ENCODE measurements at regions not wholly inside any gene's neighbourhood (a gene's known extent, or its start where the extent isn't known, plus 50 kb on each side); places are given as distances from the start of the nearest gene placed in this dataset.

DNA sequence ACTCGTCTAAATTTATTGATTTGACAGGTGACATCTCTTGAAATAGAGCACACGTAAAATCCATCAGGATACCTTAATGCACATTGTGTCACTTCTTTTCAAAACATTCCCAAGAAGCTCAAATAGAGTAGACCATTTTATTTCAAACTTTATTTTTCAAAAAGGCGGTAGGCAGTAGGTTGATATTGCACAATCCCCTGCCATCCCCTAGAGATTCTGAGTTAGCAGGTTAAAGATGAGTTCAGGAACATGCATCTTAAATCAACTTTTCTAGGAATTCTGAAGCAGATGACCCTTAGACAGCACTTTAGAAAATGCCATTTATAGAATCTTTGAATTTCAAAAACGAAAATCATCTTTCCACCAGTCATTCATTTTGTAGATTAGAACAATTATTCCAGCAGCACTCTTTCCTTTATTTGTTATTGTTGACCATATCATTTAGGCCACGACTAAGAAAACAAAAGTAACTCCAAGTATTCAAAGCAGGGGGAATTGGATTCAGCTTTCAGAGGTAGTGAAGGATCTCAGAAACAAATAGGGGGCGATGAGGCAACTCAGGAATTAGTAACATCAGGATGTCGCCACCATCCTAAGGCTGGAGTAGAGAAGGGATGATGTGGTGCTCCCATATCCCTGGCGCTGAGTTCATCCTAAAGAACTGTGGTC, 198.2 kb upstream of the MCTP2 start:
- no peak overlapping the region for H3K4me3 Mint-ChIP-seq

DNA sequence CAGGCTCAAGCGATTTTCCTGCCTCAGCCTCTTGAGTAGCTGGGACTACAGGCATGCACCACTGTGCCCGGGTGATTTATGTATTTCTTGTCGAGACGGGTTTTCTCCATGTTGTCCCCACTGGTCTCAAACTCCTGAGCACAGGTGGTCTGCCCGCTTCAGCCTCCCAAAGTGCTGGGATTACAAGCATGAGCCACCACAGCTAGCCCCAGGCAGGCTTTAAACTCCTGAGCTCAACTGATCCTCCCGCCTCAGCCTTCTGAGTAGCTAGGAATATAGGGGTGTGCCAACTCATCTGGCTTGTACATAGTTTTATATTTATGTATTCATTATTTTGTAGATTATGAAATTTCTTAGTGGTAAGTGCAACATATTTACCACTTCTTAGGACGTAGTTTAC, 198.8 kb upstream of the MCTP2 start:
- no peak overlapping the region for H3K27ac Mint-ChIP-seq
- H3K36me3 Mint-ChIP-seq (ENCODE audit: low read depth), result no peaks in the 10 kb centered on the region
- H3K4me1 Mint-ChIP-seq, result peaks cover 5% of the 10 kb centered on the region
- H3K27me3 Mint-ChIP-seq (ENCODE audit: low read depth, poor library complexity), result no peaks in the 10 kb centered on the region
- no peak overlapping the region for H3K4me3 Mint-ChIP-seq
- TF ChIP-seq, protein P1, sequence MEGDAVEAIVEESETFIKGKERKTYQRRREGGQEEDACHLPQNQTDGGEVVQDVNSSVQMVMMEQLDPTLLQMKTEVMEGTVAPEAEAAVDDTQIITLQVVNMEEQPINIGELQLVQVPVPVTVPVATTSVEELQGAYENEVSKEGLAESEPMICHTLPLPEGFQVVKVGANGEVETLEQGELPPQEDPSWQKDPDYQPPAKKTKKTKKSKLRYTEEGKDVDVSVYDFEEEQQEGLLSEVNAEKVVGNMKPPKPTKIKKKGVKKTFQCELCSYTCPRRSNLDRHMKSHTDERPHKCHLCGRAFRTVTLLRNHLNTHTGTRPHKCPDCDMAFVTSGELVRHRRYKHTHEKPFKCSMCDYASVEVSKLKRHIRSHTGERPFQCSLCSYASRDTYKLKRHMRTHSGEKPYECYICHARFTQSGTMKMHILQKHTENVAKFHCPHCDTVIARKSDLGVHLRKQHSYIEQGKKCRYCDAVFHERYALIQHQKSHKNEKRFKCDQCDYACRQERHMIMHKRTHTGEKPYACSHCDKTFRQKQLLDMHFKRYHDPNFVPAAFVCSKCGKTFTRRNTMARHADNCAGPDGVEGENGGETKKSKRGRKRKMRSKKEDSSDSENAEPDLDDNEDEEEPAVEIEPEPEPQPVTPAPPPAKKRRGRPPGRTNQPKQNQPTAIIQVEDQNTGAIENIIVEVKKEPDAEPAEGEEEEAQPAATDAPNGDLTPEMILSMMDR (IDR thresholded peaks at IDR 0.05), result no peak
- peaks cover 2% of the 10 kb centered on the region for H3K9me3 Mint-ChIP-seq
- no peak for DNase-seq

More for the DNA sequence above, 198.2 kb upstream of the MCTP2 start:
- Mint-ChIP-seq H3K27ac (no peak overlapping the region), H3K4me1 (peaks cover 5% of the 10 kb centered on the region), H3K27me3 (ENCODE audit: low read depth, poor library complexity) (no peaks in the 10 kb centered on the region), H3K9me3 (peaks cover 8% of the 10 kb centered on the region), H3K36me3 (ENCODE audit: low read depth) (no peaks in the 10 kb centered on the region)
- no peak for DNase-seq
- TF ChIP-seq, protein P1 (IDR thresholded peaks at IDR 0.05), result no peak

DNA sequence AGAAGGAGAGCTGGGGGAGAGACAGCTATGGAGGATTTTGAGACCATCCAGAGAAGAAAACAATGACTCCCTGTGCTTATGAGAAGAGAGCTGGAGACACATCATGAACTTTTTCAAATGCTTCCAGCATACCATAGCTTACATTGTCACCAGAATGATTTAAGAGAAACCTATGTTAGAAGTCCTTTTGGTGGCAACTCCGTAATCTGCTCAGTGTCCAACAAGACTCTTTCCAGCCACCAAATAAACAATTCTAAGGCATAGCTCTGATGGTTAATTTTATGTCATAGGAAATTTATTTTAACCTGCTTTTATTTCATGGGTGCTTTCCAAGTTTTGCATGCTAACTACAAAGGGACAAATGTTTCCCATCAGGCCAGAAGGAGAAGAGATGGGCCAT, 200.3 kb upstream of the MCTP2 start:
- Mint-ChIP-seq H3K4me3 (no peak overlapping the region), H3K27me3 (ENCODE audit: low read depth, poor library complexity) (no peaks in the 10 kb centered on the region), H3K27ac (no peak overlapping the region), H3K4me1 (peaks cover 13% of the 10 kb centered on the region), H3K36me3 (ENCODE audit: low read depth) (no peaks in the 10 kb centered on the region), H3K9me3 (no peaks in the 10 kb centered on the region)
- no peak for DNase-seq
- TF ChIP-seq, protein P1 (IDR thresholded peaks at IDR 0.05), result no peak

DNA sequence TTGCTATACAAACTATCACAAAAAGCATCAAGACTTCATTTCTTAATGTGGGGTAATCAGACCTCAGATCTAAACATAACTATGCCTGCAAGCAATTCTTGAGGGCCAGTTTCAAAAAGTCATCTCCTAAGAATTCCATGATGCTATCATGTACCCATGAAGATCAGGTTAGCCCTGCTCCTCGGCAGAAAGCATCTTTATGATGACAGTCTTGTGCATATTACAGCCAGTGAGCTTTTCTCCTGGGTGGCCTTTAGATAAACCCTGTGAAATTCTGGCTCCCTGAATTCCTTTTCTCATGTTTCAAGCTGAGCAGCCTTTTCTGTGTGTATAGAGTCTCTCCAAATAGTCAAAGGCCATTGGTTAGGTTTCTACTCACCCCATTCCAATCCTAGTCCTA, 201.9 kb upstream of the MCTP2 start:
- no peak for DNase-seq
- Mint-ChIP-seq H3K27ac (no peak overlapping the region), H3K36me3 (ENCODE audit: low read depth) (no peaks in the 10 kb centered on the region), H3K4me1 (peaks cover 14% of the 10 kb centered on the region), H3K9me3 (no peaks in the 10 kb centered on the region), H3K27me3 (ENCODE audit: low read depth, poor library complexity) (no peaks in the 10 kb centered on the region), H3K4me3 (no peak overlapping the region)
- TF ChIP-seq, protein P1 (IDR thresholded peaks at IDR 0.05), result no peak

DNA sequence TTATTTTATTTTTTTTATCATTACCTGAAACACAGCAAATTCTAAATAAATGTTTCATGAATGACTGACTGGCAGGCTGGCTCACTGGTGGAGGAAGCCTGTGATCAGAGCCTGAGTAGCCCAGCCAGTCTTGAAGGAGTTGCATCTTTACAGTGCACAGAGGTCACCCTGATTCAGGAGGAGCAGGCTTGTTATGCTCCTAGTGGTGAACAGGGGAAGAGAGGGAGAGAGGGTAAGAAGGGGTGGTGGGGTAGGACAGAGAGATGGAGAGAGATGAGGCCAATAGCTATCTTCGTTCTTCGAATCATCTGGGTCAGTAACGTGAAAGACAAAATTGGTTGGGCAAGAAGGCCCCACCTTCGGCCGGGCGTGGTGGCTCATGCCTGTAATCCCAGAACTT, 202.6 kb upstream of the MCTP2 start:
- Mint-ChIP-seq H3K4me3 (no peak overlapping the region), H3K27me3 (ENCODE audit: low read depth, poor library complexity) (no peaks in the 10 kb centered on the region), H3K36me3 (ENCODE audit: low read depth) (no peaks in the 10 kb centered on the region), H3K4me1 (peaks cover 19% of the 10 kb centered on the region), H3K27ac (no peak overlapping the region), H3K9me3 (no peaks in the 10 kb centered on the region)
- TF ChIP-seq, protein P1 (IDR thresholded peaks at IDR 0.05), result no peak
- no peak for DNase-seq

DNA sequence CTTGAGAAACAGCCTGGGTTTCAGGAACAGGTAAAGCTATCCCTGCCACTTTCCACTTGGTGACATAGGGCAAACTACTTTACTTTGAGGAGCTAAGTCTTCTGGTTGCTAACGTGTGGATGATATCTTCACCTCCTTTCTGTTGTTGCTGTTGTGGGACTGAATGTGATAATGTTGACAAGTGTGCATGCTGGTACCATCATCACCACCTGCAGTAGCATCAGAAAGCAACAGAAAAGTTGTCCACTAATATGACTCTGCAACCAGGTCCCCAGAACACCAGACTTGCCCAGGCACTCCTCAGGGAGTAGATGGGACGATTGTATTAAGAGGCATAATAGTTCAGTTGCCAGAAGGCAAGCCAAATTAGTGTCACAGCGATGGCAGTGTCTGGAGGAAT, 203.2 kb upstream of the MCTP2 start:
- Mint-ChIP-seq H3K4me1 (peaks cover 24% of the 10 kb centered on the region), H3K36me3 (ENCODE audit: low read depth) (no peaks in the 10 kb centered on the region), H3K27ac (no peak overlapping the region), H3K9me3 (no peaks in the 10 kb centered on the region), H3K27me3 (ENCODE audit: low read depth, poor library complexity) (no peaks in the 10 kb centered on the region), H3K4me3 (no peak overlapping the region)
- DNase-seq, result no peak
- TF ChIP-seq, protein P1 (IDR thresholded peaks at IDR 0.05), result no peak

Measured in nephron progenitor cell (in vitro differentiated cells).